Heart left ventricle (tissue), 16 donors: ENCODE measurements at regions not wholly inside any gene's neighbourhood (a gene's known extent, or its start where the extent isn't known, plus 50 kb on each side); places are given as distances from the start of the nearest gene placed in this dataset.

Experiments
- ATAC-seq, 4 donors: fragments of 200-7000 bp; cut with Tn5 transposase; one replicate each; pipeline ENCODE4 v1.9.1; 2020 to 2022; ENCODE audit warnings: moderate library complexity in 4 of 4, mild to moderate bottlenecking in 3 of 4, moderate number of reproducible peaks in 1 of 4
- DNase-seq, 5 donors: peaks; one replicate each; pipeline ENCODE4 v3.0.0-alpha.2; 2020
- H3K27ac ChIP-seq, 12 donors: fragments of 200-600 bp; sonication (generic) in 4 of 12; one replicate each; pipeline versions ENCODE4 v1.5.0 to v1.8.0; 2016 to 2022; ENCODE audit warnings: mild to moderate bottlenecking in 2 of 12
- H3K27me3 ChIP-seq, 9 donors: fragments of 200-600 bp; sonication (generic) in 2 of 9; one replicate each; pipeline versions ENCODE4 v1.5.1 to v1.8.0; 2016 to 2022; ENCODE audit warnings: mild to moderate bottlenecking in 3 of 9
- H3K36me3 ChIP-seq, 9 donors: fragments of 200-600 bp; sonication (generic) in 2 of 9; one replicate each; pipeline versions ENCODE4 v1.5.0 to v1.8.0; 2018 to 2022; ENCODE audit warnings: mild to moderate bottlenecking in 2 of 9
- H3K4me1 ChIP-seq, 12 donors: fragments of 200-600 bp; sonication (generic) in 4 of 12; one replicate each; pipeline versions ENCODE4 v1.5.0 to v1.8.0; 2016 to 2022; ENCODE audit warnings: mild to moderate bottlenecking in 3 of 12
- H3K4me3 ChIP-seq, 12 donors: fragments of 200-600 bp; sonication (generic) in 4 of 12; one replicate each; pipeline versions ENCODE4 v1.5.0 to v1.8.0; 2017 to 2022; ENCODE audit warnings: mild to moderate bottlenecking in 9 of 12, moderate library complexity in 4 of 12
- H3K9me3 ChIP-seq, 12 donors: fragments of 200-600 bp; sonication (generic) in 4 of 12; one replicate each; pipeline versions ENCODE4 v1.5.0 to v1.8.0; 2016 to 2022; ENCODE audit warnings: mild to moderate bottlenecking in 1 of 12
- POLR2A ChIP-seq, 2 donors: fragments of 450-650 bp; IDR thresholded peaks; one replicate each; pipeline ENCODE4 v1.6.1; 2017; ENCODE audit warnings: antibody characterized with exemption in 2 of 2, mild to moderate bottlenecking in 2 of 2, moderate library complexity in 2 of 2
- WGBS, 4 donors: extraction: QIAGEN DNeasy Blood & Tissue Kit in 2 of 4; methylation state at CpG; one replicate each; pipeline versions ENCODE4 v1.1.5 to v1.1.7; 2013 to 2018; 5-methylcytosine and 5-hydroxymethylcytosine counted together
- intact Hi-C, 10 donors: fragments of 100-400 bp; cut with DNase I; formaldehyde crosslinking; loops; one replicate each; pipeline versions ENCODE4 v1.11.1 to v1.14.2; 2022
- TF ChIP-seq, protein P1 (sequence below), 12 donors: fragments of 200-600 bp; sonication (generic) in 4 of 12; IDR thresholded peaks; one replicate each; pipeline versions ENCODE4 v1.5.0 to v1.8.0; 2018 to 2022; ENCODE audit warnings: antibody characterized with exemption in 12 of 12, mild to moderate bottlenecking in 5 of 12
- donor health status: ischemic (EF 13 %, LVEDD 7.1; RV severe dilation, severe dysfunction).
- donor health status: healthy with polysubstance abuse.
- donor health status: DM: no; HTN: yes; CAD: no.
- donor health status: DM: no; HTN: no; CAD: no.
- donor health status: ischemic (EF 25% LVEDD 6.9; RV normal size, moderate dysfunction).
- donor health status: ischemic (EF 25% LVEDD 5.7; RV mildly dilated, moderate dysfunction).
- donor health status: healthy.
- donor health status: DM: yes; HTN: yes; CAD: no.
- donor health status: ischemic (EF 35%, LVEDD 5.7; RV mildly dilated, moderate dysfunction).
- donor health status: nonischemic (EF 11% LVEDD 7.7; RV severe dilation, severe dysfunction).
- donor health status: DM: yes; HTN: yes; CAD: no.
- donor health status: PGD.
- donor health status: ischemic (EF 29% LVEDD 5.4; RV normal size, mild dysfunction).
- donor health status: nonischemic (EF 23%, LVEDD 6.1; RV moderate dilation, normal function).

DNA sequence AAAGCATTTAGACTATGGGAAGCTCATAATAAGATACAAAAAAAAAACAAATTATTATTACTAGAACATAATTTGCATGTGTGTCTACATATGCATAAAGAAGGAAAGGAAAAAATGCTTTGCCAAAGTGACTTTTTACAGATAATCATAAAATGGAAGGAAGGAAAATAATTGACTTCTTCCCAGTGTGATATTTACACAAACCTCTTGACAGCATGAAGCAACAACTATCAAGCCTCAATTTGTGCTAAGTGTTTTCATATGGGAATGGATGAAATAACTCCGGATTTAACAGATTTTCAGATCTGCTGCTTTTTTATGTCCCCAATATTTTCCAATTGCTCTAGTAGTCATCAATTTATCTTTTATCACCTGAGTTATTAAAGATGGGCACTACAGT is 275.9 kb upstream of the REG3G start:
- intact Hi-C loops, result no loop called here

DNA sequence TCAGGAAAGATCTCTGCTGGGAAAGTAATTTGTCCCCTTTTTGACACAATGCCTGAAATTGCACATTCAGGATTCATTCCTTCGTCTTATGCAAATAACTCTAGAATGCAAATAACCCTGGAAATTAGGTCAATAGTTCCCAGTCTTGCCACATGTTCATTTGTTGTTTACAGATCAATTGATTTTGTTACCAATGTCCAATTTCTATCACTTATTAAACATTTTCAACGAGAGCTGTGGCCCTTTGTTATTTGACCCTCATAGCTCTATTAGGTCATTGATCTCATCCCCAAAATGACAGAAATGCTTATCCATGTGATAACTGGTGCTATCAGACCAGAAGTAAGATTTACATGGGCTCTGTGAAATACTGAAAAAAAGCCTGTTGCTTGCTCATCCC is 275.3 kb upstream of the REG3G start:
- WGBS, 4 donors, result 60 to 71% (median 67%) methylated on average over 2 of the region's 2 CpGs
- no peaks in the 10 kb centered on the region for H3K36me3 ChIP-seq
- ATAC-seq (no peak), DNase-seq (no peak)
- intact Hi-C loops, result no loop called here
- H3K9me3 ChIP-seq, result no peaks in the 10 kb centered on the region
- TF ChIP-seq, protein P1, sequence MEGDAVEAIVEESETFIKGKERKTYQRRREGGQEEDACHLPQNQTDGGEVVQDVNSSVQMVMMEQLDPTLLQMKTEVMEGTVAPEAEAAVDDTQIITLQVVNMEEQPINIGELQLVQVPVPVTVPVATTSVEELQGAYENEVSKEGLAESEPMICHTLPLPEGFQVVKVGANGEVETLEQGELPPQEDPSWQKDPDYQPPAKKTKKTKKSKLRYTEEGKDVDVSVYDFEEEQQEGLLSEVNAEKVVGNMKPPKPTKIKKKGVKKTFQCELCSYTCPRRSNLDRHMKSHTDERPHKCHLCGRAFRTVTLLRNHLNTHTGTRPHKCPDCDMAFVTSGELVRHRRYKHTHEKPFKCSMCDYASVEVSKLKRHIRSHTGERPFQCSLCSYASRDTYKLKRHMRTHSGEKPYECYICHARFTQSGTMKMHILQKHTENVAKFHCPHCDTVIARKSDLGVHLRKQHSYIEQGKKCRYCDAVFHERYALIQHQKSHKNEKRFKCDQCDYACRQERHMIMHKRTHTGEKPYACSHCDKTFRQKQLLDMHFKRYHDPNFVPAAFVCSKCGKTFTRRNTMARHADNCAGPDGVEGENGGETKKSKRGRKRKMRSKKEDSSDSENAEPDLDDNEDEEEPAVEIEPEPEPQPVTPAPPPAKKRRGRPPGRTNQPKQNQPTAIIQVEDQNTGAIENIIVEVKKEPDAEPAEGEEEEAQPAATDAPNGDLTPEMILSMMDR (IDR thresholded peaks at IDR 0.05), result no peak
- TF ChIP-seq POLR2A (IDR thresholded peaks at IDR 0.05), result no peak
- no peaks in the 10 kb centered on the region for H3K4me1 ChIP-seq
- no peak overlapping the region for H3K4me3 ChIP-seq
- no peak overlapping the region for H3K27ac ChIP-seq
- no peaks in the 10 kb centered on the region for H3K27me3 ChIP-seq

More for the DNA sequence above, 275.9 kb upstream of the REG3G start:
- Histone ChIP-seq H3K36me3 (no peaks in the 10 kb centered on the region), H3K4me1 (no peaks in the 10 kb centered on the region), H3K27me3 (no peaks in the 10 kb centered on the region), H3K4me3 (no peak overlapping the region), H3K9me3 (no peaks in the 10 kb centered on the region), H3K27ac (no peak overlapping the region)
- TF ChIP-seq, protein P1 (IDR thresholded peaks at IDR 0.05), result no peak
- no peak for TF ChIP-seq POLR2A (IDR thresholded peaks at IDR 0.05)
- WGBS, 4 donors, result 0 to 89% (median 31%) methylated on average over 1 of the region's 1 CpG
- DNase-seq (no peak), ATAC-seq (no peak)

DNA sequence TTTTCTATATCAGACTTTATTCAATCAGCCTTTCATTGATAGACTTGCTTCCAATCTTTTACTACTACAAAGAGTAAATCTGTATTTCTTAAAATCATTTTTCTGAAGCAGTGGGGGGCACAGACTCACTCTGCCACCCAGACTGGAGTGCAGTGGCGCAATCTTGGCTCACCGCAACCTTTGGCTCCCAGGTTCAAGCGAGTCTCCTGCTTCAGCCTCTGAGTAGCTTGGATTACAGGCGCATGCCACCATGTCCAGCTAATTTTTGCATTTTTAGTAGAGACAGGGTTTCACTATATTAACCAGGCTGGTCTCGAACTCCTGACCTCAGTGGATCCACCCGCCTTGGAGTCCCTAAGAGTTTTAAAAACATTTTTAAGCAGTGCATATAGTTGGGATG is 270.6 kb upstream of the REG3G start:
- 80 to 88% (median 84%) methylated on average over 6 of the region's 6 CpGs for WGBS, 4 donors
- DNase-seq (no peak), ATAC-seq (no peak)
- Histone ChIP-seq H3K27me3 (no peaks in the 10 kb centered on the region), H3K4me3 (no peak overlapping the region), H3K4me1 (no peaks in the 10 kb centered on the region), H3K36me3 (no peaks in the 10 kb centered on the region), H3K9me3 (no peaks in the 10 kb centered on the region), H3K27ac (no peak overlapping the region)
- intact Hi-C loops, result no loop called here
- TF ChIP-seq, protein P1 (IDR thresholded peaks at IDR 0.05), result no peak
- no peak for TF ChIP-seq POLR2A (IDR thresholded peaks at IDR 0.05)

DNA sequence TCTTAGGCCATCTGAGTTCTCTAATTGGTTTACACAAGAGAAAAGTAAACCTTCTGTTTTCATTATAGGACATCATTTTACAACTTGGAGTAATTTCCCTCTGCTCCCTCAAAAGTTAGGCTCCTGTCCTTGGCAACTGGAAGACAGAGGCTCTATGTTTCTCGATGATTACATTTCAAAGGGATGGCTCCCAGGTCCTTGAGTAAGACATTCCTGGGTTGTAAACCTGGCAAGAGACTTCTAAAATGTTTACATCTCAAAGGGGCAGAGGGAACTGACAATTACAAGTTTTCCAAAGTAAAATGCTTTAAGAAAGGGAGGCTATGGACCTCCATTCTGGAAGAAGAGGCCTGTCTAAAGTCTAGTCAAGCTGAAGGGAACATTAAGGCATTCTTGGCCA is 268.3 kb upstream of the REG3G start:
- H3K27ac ChIP-seq, result no peak overlapping the region
- intact Hi-C loops, result no loop called here
- peaks cover 0 to 12% (median 10%) of the 10 kb centered on the region in 12 donors for H3K9me3 ChIP-seq
- DNase-seq (no peak), ATAC-seq (no peak)
- no peaks in the 10 kb centered on the region for H3K4me1 ChIP-seq
- WGBS, 4 donors, result 50 to 72% (median 62%) methylated on average over 1 of the region's 1 CpG
- no peaks in the 10 kb centered on the region for H3K36me3 ChIP-seq
- no peaks in the 10 kb centered on the region for H3K27me3 ChIP-seq
- TF ChIP-seq, protein P1 (IDR thresholded peaks at IDR 0.05), result no peak
- no peak for TF ChIP-seq POLR2A (IDR thresholded peaks at IDR 0.05)
- no peak overlapping the region for H3K4me3 ChIP-seq
